Dendritic cell treated with granulocyte-macrophage colony-stimulating factor and Interleukin-4, amounts not matched to agents 40 ng/mL and 50 ng/mL, for 4 days (primary cell): ENCODE measurements at regions not wholly inside any gene's neighbourhood (a gene's known extent, or its start where the extent isn't known, plus 50 kb on each side); places are given as distances from the start of the nearest gene placed in this dataset.
"Not testable (repeated sequence)": the region's sequence is repeated elsewhere in the genome, so short reads cannot be mapped to it uniquely, and the experiment has no call there.

Experiments
- H3K27ac Mint-ChIP-seq: one replicate; pipeline ENCODE4 v1.8.0; 2022; ENCODE audit warnings: mild to moderate bottlenecking, mixed read lengths
- H3K27me3 Mint-ChIP-seq: one replicate; pipeline ENCODE4 v1.8.0; 2022; ENCODE audit warnings: mild to moderate bottlenecking, mixed read lengths
- H3K36me3 Mint-ChIP-seq: one replicate; pipeline ENCODE4 v1.8.0; 2022; ENCODE audit warnings: low read depth, mixed read lengths
- H3K4me1 Mint-ChIP-seq: one replicate; pipeline ENCODE4 v1.8.0; 2022; ENCODE audit warnings: low read depth, mixed read lengths
- H3K4me3 Mint-ChIP-seq: one replicate; pipeline ENCODE4 v1.8.0; 2022; ENCODE audit warnings: mild to moderate bottlenecking, moderate library complexity, mixed read lengths
- H3K9me3 Mint-ChIP-seq: one replicate; pipeline ENCODE4 v1.8.0; 2022; ENCODE audit warnings: mixed read lengths
- intact Hi-C: fragments of 100-400 bp; cut with micrococcal nuclease; formaldehyde crosslinking; loops from one replicate; pipeline ENCODE4 v1.15.0; 2022

DNA sequence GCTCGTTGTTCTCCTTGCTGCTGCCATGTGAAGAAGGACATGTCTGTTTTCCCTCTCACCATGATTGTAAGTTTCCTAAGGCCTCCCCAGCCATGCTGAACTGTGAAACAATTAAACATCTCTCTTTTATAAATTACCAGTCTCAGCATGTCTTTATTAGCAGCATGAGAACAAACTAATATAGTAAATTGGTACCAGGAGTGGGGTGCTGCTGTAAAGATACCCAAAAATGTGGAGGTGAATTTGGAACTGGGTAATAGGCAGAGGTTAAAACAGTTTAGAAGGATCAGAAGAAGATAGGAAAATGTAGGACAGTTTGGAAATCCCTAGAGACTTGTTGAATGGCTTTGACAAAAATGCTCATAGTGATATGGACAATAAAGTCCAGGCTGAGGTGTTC is 576.7 kb downstream of the EPM2A start:
- H3K4me3 Mint-ChIP-seq, H3K36me3 Mint-ChIP-seq, H3K27me3 Mint-ChIP-seq, intact Hi-C loops, H3K27ac Mint-ChIP-seq: not testable (repeated sequence)
- Mint-ChIP-seq H3K9me3 (peaks cover 33% of the 10 kb centered on the region), H3K4me1 (peaks cover 13% of the 10 kb centered on the region)

- Mint-ChIP-seq H3K4me3 (no peak overlapping the region), H3K9me3 (peaks cover 33% of the 10 kb centered on the region), H3K36me3 (peaks cover 6% of the 10 kb centered on the region), H3K27me3 (no peaks in the 10 kb centered on the region), H3K27ac (no peak overlapping the region), H3K4me1 (peaks cover 13% of the 10 kb centered on the region)
- intact Hi-C loops: no loop called here
Measured at GRCh38 chr6:145159921-145160320, 575.4 kb downstream of the EPM2A start.

DNA sequence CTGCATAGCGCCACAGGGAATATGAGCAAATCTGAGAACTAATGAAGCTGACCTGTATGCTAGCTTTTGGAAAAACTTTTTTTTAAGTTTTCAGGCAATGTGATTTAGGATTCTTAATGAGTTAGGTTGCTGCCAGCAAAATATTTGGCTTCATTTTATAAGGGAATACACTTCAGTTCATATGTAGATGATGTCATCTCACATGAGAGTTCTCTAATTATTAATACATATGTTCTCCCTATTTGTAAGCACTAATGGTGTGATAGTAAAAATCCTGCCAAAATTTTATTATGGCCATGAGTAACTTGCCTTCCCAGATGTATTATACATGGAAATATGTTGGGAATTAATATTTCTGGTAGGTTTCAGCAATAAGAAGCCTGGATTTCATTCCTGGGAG is 573.8 kb downstream of the EPM2A start:
- no peak overlapping the region for H3K4me3 Mint-ChIP-seq
- no peaks in the 10 kb centered on the region for H3K27me3 Mint-ChIP-seq
- intact Hi-C loops: no loop called here
- H3K27ac Mint-ChIP-seq: no peak overlapping the region
- peaks cover 3% of the 10 kb centered on the region for H3K4me1 Mint-ChIP-seq
- H3K36me3 Mint-ChIP-seq: peaks cover 6% of the 10 kb centered on the region
- H3K9me3 Mint-ChIP-seq: peaks cover 29% of the 10 kb centered on the region

GRCh38 chr6:145169726-145170224 is 565.5 kb downstream of the EPM2A start:
- Mint-ChIP-seq H3K9me3 (peaks cover under 1% of the 10 kb centered on the region), H3K27me3 (peaks cover 3% of the 10 kb centered on the region), H3K4me1 (no peaks in the 10 kb centered on the region), H3K27ac (no peak overlapping the region), H3K36me3 (no peaks in the 10 kb centered on the region), H3K4me3 (no peak overlapping the region)
- intact Hi-C loops: no loop called here

DNA sequence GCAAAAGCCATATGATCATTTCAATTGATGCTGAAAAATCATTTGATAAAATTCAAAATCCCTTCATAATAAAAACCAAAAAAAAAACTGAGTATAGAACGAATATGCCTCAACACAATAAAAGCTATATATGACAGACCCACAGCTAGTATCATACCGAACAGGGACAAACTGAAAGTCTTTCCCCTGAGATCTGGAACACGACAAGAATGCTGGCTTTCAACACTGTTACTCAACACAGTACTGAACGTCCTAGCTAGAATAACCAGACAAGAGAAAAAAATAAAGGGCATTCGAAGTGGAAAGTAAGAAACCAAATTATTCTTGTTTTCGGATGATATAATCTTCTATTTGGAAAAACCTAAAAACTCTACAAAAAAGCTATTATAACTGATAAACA is 559.9 kb downstream of the EPM2A start:
- Mint-ChIP-seq H3K4me1 (no peaks in the 10 kb centered on the region), H3K9me3 (peaks cover 29% of the 10 kb centered on the region), H3K27ac (no peak overlapping the region), H3K36me3 (no peaks in the 10 kb centered on the region), H3K27me3 (peaks cover 1% of the 10 kb centered on the region), H3K4me3 (no peak overlapping the region)
- intact Hi-C loops: no loop called here

DNA sequence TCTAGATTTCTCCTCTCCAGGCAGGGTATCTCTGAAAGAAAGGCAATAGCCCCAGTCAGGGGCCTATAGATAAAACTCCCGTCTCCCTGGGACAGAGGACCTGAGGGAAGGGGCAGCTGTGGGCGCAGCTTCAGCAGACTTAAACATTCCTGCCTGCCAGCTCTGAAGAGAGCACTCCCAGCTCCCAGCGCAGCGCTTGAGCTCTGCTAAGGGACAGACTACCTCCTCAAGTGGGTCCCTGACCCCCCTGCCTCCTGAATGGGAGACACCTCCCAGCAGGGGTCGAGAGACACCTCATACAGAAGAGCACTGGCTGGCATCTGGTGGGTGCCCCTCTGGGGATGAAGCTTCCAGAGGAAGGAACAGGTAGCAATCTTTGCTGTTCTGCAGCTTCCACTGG is 556.9 kb downstream of the EPM2A start:
- Mint-ChIP-seq H3K9me3 (peaks cover 29% of the 10 kb centered on the region), H3K27ac (no peak overlapping the region), H3K36me3 (no peaks in the 10 kb centered on the region), H3K4me3 (no peak overlapping the region), H3K4me1 (no peaks in the 10 kb centered on the region), H3K27me3 (no peaks in the 10 kb centered on the region)
- intact Hi-C loops: no loop called here

DNA sequence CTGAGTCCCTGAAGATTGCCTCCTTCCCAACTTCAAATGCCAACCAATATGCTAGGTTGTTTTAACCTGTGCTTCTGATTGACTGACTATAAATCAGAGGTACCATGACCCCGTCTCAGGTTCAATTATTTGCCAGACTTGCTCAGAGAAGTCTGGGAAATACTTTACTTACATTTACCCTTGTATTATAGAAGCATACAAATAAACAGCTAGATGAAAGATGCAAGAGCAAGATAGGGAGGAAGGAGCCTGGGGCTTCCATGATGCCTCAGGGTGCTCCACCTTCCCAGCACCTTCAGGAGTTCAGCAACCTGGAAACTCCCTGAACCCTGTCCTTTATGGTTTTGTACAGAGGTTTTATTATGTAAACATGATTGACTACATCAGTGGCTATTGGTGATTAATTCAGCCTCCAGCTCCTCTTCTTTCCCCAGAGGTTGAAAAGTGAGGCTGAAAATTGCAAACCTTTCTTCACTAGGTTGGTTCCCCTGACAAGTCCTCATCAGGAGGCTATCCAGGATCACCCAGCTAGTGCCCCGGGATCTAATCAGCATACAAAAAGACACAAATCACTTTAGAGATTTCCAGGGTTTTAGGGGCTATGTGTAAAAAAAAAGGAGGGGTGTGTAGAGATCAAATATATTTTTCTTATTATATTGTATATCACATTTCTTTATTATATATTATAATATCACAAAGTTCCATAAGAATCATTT is 547.7 kb downstream of the EPM2A start:
- Mint-ChIP-seq H3K27ac (no peak overlapping the region), H3K36me3 (no peaks in the 10 kb centered on the region), H3K27me3 (no peaks in the 10 kb centered on the region), H3K9me3 (no peaks in the 10 kb centered on the region), H3K4me1 (no peaks in the 10 kb centered on the region), H3K4me3 (no peak overlapping the region)
- intact Hi-C loops: no loop called here

DNA sequence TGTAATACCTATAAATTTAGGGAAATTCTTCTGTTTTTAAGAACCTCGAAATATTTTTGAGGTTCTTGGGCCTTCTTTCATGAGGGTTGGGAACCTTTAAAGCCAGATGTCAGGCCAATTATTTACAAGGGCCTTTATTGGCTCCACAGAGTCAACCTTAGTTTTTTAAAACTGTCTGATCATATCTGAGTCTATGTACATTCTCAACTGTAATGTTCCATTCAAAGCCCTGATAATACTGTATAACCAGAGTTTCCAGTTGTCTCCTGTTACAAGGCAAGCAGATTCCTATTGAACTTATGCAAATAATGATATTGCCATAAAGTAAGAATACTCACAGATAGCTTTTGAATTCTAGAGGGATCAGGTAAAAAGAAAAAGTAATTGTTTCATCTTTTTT is 545.5 kb downstream of the EPM2A start:
- Mint-ChIP-seq H3K4me3 (no peak overlapping the region), H3K27ac (no peak overlapping the region), H3K4me1 (no peaks in the 10 kb centered on the region), H3K27me3 (no peaks in the 10 kb centered on the region), H3K9me3 (no peaks in the 10 kb centered on the region), H3K36me3 (no peaks in the 10 kb centered on the region)
- intact Hi-C loops: no loop called here

DNA sequence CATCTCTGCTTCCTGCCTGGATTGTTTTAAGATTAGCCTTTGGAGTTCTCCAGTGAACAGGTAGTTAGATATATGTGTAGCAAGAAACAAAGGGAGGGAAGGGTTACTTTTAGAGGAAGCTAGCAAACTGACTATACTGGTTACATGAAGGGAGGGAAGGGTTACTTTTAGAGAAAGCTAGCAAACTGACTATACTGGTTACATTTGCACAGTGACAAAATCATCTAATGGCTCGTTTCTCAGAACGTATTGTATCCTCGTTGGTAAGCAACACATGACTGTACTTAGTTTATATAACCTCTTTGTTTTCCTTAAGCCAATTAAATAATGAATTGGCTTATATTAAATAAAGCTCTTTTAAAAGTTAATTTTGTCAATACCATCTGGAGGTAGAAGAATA is 540.9 kb downstream of the EPM2A start:
- H3K36me3 Mint-ChIP-seq: no peaks in the 10 kb centered on the region
- H3K27me3 Mint-ChIP-seq: no peaks in the 10 kb centered on the region

DNA sequence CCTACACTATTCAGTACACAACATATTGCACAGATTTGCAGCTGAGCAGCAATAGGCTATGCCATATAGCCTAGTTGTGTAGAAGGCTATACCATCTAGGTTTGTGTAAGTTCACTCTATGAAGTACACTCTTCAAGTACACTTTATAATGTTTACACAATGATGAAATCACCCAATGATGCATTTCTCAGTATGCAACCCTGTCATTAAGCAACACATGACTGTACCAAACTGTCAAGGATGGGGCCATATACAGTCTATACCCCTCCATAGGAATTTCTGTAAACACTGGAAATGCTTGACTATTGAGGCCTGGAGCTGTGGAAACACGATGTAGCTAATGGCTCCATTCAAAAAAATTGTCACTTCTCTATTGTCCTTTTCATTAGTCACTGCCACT is 535.4 kb downstream of the EPM2A start:
- Mint-ChIP-seq H3K4me1 (no peaks in the 10 kb centered on the region), H3K9me3 (no peaks in the 10 kb centered on the region), H3K4me3 (no peak overlapping the region), H3K36me3 (no peaks in the 10 kb centered on the region), H3K27ac (no peak overlapping the region), H3K27me3 (no peaks in the 10 kb centered on the region)
- intact Hi-C loops: no loop called here

More for the DNA sequence above, 540.9 kb downstream of the EPM2A start:
- H3K9me3 Mint-ChIP-seq: no peaks in the 10 kb centered on the region
- no peak overlapping the region for H3K27ac Mint-ChIP-seq
- intact Hi-C loops: no loop called here
- H3K4me3 Mint-ChIP-seq: no peak overlapping the region
- no peaks in the 10 kb centered on the region for H3K4me1 Mint-ChIP-seq

GRCh38 chr6:145204301-145204700 is 531.0 kb downstream of the EPM2A start:
- no peak overlapping the region for H3K27ac Mint-ChIP-seq

GRCh38 chr6:145206247-145206907 is 528.9 kb downstream of the EPM2A start:
- Mint-ChIP-seq H3K27ac (no peak overlapping the region), H3K27me3 (no peaks in the 10 kb centered on the region), H3K4me3 (no peak overlapping the region), H3K9me3 (no peaks in the 10 kb centered on the region), H3K4me1 (no peaks in the 10 kb centered on the region), H3K36me3 (no peaks in the 10 kb centered on the region)
- intact Hi-C loops: no loop called here

More at GRCh38 chr6:145204301-145204700, 531.0 kb downstream of the EPM2A start:
- H3K27me3 Mint-ChIP-seq: no peaks in the 10 kb centered on the region
- intact Hi-C loops: no loop called here
- no peak overlapping the region for H3K4me3 Mint-ChIP-seq
- no peaks in the 10 kb centered on the region for H3K36me3 Mint-ChIP-seq
- H3K4me1 Mint-ChIP-seq: no peaks in the 10 kb centered on the region
- no peaks in the 10 kb centered on the region for H3K9me3 Mint-ChIP-seq

DNA sequence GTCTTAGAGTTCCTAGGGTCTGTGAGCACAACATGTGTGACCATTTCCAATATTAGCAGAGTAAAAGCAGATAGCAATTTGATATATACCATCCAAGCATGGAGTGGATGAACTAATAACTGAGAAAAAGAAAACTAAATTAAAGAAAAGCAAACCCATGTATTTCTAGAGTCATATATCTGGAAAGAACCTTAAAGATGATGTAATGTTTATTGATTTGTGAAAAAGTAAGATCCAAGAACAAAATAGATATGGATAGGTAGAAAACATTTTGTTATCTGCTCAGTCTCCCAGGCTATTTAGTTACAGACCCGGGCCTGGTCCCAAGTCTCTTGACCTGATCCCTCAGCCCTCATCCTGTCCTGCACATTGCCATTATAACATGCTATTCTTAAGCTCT is 526.8 kb downstream of the EPM2A start:
- H3K36me3 Mint-ChIP-seq: no peaks in the 10 kb centered on the region
- H3K4me3 Mint-ChIP-seq: no peak overlapping the region
- no peaks in the 10 kb centered on the region for H3K4me1 Mint-ChIP-seq
- H3K9me3 Mint-ChIP-seq: no peaks in the 10 kb centered on the region
- intact Hi-C loops: no loop called here
- H3K27me3 Mint-ChIP-seq: no peaks in the 10 kb centered on the region
- no peak overlapping the region for H3K27ac Mint-ChIP-seq

- intact Hi-C loops: no loop called here
- no peaks in the 10 kb centered on the region for H3K36me3 Mint-ChIP-seq
- H3K4me3 Mint-ChIP-seq: no peak overlapping the region
- no peak overlapping the region for H3K27ac Mint-ChIP-seq
- H3K9me3 Mint-ChIP-seq: no peaks in the 10 kb centered on the region
- H3K27me3 Mint-ChIP-seq: no peaks in the 10 kb centered on the region
- H3K4me1 Mint-ChIP-seq: no peaks in the 10 kb centered on the region
Measured at GRCh38 chr6:145209272-145209671, 526.0 kb downstream of the EPM2A start.

GRCh38 chr6:145212813-145213212 is 522.5 kb downstream of the EPM2A start:
- H3K4me1 Mint-ChIP-seq: no peaks in the 10 kb centered on the region
- H3K27me3 Mint-ChIP-seq: no peaks in the 10 kb centered on the region
- H3K36me3 Mint-ChIP-seq: no peaks in the 10 kb centered on the region
- no peak overlapping the region for H3K27ac Mint-ChIP-seq
- no peaks in the 10 kb centered on the region for H3K9me3 Mint-ChIP-seq
- intact Hi-C loops: no loop called here
- H3K4me3 Mint-ChIP-seq: no peak overlapping the region
